ENCODE measurements at regions not wholly inside any gene's neighbourhood (a gene's known extent, or its start where the extent isn't known, plus 50 kb on each side); places are given as distances from the start of the nearest gene placed in this dataset.
A peak's percentile ranks its signal among the peaks of the same experiment; 100 is the strongest.

DNA sequence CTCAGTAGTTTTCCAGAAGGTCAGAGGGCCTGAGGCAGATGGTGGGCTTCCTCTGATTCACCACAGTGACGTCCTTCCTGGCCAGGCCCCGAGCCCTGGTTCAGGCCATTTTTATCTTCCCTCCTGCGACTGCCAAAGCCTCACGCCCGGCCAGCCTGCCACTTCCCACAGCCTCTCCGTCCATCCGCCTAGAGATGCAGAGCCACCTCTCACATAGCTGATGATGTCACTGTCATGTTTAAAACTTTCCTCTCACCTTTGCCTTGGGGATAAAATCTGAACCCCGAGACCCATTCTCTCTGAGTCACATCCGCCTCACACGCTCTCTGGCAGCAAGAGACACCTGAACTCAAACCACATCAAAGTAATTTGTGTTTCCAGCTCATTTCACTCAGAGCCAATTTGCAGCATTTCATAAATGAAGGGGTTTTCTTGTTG, 175.3 kb downstream of the QDPR start:
- peak; percentile 71 for DNase-seq (ENCODE audit: low read depth)

DNA sequence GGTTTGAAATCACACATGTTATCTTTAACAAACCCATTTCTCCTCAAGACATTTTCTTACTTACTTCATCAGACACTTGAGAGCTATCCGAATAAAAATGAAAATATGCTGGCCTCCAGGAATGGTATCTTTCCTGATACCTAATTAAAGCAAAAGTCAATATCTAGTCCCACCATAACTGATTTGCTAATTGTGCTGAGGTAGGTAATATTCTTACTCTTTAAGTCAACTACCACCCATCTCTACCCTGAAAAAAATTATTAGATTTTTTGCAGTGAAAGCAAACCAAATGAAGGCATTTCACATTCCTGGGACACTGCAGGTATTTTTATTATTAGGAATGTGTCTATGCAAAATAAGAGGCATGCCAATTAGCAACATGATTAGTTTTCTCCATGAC, 175.8 kb downstream of the QDPR start:
- DNase-seq (ENCODE audit: low read depth): no peak

DNA sequence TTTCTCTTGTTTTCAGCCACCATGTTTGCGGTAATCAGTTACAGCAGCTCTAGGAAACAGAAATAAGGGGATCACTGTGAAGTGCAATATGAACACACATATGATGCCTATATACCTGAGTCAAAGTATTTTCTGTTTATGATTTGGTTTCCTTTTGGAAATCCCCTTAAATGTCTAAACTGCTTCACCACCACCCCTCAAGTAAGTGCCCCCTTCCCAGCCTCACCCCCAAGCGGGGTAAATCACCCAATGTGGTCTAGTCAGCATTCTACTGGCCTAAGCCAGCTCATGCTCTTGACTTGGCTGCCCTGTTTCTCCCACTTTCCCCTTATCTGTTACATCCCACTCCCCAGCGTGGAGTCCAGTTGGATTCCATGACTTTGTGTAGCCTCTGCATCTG, 176.5 kb downstream of the QDPR start:
- DNase-seq (ENCODE audit: low read depth): no peak

DNA sequence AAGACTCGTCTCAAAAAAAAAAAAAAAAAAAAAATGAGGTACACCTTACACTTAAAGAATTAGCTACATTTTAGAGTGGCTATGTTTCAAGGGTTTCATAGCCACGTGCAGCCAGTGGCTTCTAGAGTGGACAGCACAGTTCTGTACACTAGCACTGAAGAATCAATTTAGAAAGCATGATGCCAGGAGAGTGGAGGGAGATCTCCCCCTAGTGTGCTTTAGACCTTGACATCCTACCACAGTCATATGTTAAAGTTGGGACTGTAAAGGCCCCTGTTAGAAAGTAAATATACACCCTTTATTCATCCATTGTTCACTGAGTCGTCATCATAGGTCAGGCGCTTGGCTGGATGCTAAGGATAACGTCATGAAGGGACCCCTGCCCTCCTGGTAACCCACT, 179.4 kb downstream of the QDPR start:
- DNase-seq (ENCODE audit: low read depth): no peak

DNA sequence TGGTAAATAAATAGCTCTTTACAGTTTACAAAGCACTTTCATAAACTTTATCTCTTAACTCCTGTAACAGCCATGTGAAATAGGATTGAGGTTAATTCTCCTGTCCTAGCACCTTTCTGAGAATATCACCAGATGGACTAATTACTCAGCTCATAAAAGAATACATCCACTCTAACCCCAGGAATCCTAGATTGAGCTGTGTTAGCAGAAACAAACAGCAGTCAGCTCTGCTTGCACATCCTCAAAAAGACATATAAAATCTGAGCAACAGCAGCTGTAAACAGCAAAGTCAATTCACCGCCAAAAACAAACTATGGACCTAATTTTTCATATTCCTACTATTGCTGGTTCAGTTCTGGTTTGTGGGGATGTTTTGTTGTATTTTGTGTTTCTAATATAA, 182.8 kb downstream of the QDPR start:
- no peak for DNase-seq (ENCODE audit: low read depth)

DNA sequence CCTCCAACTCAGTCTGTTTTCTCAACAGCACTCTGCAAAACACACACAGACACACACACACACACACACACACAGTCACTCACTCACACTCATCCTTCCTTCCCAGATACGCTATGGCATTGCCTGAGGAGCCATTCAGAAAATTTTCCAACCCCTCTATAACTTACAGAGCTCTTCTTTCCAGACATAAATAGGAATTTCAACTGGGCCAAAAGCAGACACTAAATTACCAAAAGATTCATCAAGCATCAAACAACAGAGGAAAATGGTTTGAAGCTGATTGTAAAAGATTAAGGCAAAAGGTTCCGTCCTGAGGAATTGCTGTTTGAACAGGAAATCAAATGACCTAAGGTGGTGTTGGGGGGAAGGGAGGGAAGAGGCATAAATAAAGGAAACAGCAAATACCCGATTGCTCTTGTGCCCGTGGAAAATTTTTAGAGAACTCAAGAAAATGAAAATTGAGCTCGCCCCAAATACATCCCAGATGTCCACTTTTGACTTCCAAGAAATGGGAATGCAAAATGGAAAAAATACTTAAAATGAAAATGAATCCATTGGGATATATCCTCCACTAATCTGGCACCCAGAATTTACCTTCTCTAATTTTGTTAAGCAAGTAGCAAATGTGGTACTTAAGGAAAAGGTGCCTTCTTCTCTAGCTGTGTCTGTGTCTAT, 183.6 kb downstream of the QDPR start:
- DNase-seq (ENCODE audit: low read depth): no peak

DNA sequence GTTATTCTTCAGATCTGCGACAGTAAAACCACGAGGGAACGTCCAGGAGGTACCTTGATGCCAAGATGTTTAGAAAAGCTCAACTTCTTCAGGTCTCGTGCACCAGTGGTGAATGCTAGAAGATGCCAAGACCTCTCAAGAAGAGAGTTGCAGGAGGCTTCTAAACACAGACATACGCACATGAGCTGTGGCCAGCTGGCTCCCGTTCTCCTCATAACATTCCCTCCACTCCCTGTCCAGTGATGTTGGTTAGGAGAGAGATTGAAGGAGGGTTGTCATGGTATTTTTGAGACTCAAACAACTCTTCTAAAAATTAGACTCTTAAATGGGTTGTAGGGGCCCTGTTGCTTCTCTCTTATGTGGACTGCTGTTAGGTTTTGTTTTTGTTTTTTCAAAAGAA, 184.3 kb downstream of the QDPR start:
- no peak for DNase-seq (ENCODE audit: low read depth)

DNA sequence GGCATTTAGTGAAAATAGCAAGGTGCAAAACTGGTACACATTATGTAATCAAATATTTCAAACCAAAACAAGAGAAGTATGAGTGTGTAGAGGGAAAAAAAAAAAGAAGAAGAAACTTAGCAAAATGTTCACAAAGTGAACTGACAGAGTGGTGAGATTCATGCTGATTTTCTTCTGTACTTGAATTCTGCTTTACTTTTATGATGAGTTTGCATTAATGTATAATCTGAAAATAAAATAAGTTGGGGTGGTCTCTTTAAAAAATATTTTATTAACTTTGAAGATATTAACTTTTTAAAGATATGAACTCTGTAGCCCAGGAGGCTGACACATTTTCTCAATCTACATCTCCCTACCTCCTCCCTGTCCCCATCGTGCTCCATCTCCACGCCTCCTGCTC, 185.1 kb downstream of the QDPR start:
- DNase-seq (ENCODE audit: low read depth): no peak

DNA sequence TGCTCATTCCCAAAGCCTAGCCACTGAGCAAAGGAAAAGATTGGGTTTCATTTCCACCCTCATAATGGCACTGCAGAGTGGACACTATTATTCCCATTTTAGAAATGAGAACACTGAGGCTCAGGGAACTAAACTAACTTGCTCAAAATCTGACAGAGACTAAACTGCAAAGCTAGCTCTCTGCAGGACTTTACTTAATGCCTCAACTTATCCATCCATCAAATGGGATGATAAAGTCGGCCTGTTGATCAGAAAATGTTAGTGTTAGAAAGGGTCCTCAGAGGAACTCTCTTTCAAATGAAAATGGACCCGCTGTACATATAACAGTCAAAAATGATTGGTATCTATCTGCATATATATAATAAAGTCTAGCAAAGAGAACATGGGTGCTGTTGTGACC, 186.8 kb downstream of the QDPR start:
- no peak for DNase-seq (ENCODE audit: low read depth)

DNA sequence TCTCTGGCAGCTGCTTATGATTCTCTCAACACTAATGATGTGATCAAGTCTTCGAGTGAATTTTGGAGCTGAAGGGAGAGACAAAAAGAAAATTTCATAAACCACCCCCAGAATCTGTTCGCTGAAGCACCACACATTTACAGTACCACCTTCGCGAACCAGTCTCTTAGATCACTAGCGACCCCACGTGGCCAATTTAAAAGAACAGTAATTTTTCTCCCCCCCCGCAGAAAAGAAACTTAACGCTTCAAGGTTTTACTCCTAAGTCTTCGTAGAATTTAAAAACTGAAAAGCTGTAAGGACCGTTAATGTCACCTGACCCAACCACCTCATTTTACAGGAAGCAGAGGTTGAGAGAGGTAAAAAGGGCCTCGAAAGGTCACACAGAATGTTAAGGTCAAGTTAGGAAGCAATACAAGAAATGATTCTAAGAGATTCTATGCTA, 187.5 kb downstream of the QDPR start:
- peak; percentile 29 for DNase-seq (ENCODE audit: low read depth)

DNA sequence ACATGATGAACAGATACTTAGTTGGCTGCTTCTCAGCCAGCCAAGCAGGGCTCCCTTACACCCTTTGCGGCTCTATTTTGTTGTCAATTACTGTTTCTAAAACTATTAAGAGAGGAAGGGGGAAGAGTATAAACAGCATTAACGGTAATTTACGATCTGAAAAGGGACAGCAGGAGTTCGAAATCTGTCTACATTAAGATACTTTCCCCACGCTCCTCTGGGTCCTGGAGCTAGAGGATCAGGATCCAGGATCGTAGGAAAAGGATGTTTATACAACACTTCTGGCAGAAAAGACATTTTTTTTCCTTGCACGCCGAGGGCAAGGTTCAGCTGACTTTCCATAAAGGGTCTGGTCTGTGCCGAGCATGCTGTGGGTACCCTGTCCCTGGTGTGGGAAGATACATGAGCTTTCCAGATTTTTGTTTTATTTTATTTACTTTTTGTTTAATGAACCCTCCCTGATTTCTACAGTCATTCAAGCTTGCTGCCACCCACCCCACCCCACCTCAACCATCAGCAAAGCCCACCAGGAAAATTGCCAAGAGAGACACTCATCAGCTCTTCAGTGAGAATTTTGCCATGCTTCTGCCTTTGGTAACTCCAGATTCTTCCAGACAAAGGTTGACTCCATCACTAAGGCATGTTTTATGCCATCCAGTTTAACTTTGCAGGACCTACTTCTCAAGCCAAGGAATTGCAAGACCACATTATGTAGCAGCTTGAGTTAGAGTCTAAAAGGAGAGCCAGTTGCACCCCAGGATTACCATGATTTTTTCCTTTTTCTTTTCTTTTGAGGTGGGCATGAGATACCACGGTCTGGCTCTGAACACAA, 188.1 kb downstream of the QDPR start:
- DNase-seq (ENCODE audit: low read depth): no peak

DNA sequence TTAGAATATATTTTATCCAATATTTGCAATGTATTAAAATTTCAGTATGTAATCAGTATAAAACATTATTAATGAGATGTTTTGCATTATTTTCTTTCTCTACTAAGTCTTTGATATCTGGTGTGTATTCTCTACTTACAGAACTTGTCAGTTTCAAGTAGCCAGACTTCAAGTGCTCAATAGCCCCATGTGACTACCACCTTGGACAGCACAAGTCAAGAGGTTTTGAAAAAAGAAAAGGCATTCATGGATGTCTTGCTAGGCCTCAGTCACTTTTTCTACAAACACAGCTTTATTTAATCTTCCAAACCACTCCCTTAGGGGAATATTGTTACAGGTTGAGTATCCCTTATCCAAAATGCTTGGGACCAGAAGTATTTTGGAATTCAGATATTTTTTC, 189.4 kb downstream of the QDPR start:
- DNase-seq (ENCODE audit: low read depth): no peak

DNA sequence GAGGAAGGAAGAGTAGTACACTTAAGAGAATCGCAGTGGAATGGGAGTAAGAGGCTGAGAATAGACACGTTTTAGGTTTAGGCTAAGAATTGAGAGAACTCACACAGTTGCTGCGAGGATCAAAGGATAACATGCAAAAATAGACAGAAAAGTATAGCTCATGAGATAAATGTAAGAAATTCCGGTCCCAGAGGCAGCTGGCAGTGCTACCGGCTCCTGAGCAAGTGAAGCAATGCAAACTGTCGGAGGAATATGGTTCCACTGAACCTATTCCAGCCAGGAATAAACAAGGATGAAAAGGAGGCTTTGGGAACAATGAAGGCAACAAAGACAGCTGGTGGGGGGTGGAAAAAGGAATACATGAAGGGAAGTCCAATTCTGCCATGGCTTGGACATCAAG, 191.8 kb downstream of the QDPR start:
- no peak for DNase-seq (ENCODE audit: low read depth)

DNA sequence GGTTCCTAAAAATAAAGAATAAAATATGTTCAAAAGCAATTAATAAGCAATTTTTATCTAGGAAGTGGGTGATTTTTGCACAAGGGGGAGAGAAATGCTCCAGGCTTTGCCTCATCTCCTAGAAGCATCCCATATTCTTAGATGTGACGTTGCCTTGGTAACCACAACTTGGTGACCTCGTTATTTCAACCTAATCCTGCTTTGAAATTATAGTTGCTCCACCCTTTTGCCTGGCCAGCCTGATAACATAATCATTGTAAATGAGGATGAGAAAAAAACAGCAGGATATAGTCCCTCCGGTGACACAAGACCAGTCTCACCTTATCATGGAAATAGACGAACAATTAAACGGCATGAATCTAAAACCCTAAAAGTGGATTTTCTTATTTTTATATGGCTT, 194.4 kb downstream of the QDPR start:
- DNase-seq (ENCODE audit: low read depth): no peak

DNA sequence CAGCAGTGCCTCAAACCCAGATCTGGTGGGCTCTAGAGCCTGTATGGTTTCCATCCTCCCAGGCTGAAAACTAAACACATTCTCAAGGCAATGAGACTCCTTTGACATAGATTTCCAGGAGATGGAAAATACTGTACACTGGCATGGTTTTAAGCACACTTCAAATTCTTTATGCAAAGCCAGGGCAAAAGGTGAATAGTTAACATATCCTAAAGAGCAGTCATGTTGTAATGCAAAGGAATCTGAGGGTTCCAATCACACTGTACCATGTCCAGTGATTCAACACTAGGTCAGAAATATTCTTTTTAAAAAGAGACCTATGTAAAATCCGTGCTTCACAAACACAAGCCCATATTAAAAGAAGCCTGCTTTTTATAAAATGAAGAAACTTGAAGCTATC, 195.3 kb downstream of the QDPR start:
- no peak for DNase-seq (ENCODE audit: low read depth)

DNA sequence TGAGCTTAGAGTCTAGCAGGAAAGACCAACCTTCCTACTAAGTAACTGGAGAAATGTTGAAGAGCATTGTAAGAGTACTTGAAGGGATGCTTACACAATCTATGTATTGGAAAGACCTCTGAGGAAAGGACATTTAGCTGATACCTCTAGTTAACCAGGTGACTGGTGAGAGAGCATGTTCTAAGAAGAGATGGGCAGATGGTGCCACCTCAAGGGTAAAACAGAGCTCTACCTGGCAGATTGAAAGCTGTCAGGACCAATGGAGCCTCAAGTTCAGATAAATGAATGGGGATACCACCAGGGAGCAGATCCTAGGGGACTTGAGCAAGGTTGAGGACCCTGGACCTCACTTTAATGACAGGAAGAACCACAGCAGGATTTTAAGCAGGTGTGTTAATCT, 196.4 kb downstream of the QDPR start:
- no peak for DNase-seq (ENCODE audit: low read depth)

DNA sequence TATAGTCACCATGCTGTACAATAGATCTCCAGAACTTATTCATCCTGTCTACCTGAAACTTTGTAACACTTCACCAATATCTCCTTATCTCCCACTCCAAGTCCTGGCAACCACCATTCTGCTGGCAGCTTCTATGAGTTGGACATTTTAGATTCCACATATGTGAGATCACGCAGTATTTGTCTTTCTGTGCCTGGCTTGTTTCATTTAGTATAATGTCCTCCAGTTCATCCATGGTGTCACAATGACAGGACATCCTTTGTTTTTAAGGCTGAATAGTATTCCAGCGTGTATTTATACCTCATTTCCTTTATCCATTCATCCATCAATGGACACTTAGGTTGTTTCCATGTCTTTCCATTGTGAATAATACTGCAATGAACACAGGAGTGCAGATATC, 198.7 kb downstream of the QDPR start:
- DNase-seq (ENCODE audit: low read depth): no peak

DNA sequence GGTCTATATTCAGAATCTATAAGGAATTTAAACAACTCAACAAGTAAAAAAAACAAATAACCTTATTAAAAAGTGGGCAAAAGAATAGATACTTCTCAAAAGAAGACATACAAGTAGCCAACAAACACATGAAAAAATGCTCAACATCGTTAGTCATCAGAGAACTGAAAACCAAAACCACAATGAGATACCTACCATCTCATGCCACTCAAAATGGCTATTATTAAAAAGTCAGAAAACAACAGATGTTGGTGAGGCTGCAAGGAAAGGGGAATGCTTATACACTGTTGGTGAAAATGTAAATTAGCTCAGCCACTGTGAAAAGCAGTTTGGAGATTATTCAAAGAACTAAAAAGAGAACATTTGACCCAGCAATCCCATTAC, 201.6 kb downstream of the QDPR start:
- no peak for DNase-seq (ENCODE audit: low read depth)

DNA sequence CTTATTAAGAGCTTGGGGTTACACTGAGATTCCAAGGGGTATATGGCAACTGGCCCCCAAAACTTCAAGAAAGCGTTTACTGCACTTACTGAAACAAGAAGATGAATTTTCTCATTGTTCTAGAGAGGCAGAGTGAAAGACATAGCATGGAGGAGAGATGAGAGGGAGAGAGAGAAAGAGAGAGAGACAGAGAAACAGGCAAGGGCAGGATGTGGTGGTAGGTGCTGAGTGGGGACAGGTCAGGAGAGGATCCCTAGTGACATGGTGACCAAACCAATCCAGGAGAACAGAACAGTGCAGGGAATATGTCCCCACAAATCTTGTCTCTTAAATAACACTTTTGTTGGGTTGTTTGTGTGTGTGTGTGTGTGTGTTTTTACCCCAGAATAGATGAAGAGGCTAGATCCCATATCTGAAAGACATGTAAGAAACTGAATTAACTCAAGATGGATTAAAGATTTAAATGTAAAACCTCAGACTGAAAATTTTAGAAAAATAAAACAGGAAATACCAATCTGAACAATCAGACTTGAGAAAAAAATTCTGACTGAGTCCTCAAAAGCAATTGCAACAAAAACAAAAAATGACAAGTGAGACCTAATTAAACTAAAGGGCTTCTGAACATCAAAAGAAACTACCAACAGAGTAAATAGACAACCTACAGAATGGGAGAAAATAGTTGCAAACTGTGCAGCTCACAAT, 202.2 kb downstream of the QDPR start:
- DNase-seq (ENCODE audit: low read depth): no peak

DNA sequence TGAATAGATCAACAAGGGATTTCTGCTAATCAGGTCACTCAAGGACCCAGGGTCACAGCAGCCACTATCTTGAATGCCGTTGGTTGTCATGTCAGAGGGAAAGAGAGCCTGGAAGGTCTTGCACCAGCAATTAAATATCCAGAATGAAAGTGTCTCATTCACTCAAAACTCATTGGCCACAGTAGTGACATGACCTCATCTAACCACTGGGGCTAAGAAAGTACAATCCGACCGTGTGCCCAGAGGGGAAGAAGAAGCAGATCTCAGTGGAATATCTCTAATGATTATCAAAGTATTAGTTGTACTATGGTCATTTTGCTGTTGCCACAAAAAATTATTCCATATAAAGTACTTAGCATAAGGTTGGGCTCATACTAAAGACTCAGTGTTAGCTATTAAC, 210.0 kb downstream of the QDPR start:
- no peak for DNase-seq (ENCODE audit: low read depth)

DNA sequence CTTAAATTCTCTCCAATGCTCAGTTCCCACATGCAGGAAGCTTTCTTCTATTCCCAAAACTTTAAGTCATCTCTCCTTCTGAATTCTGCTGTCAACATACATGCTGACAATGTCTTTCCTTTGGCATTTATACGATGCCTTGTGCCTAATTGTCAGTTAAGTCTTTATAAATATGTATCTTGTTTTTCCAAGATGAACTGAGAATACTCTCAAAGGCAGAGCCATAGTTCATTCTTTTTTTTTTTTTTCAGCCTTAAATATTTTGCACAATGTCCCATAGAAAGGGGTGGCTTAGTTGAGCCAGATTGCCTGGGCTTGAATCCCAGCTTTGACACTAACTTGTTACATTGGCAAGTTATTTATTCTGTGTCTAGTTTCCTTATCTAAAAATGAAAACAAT, 210.6 kb downstream of the QDPR start:
- DNase-seq (ENCODE audit: low read depth): no peak

DNA sequence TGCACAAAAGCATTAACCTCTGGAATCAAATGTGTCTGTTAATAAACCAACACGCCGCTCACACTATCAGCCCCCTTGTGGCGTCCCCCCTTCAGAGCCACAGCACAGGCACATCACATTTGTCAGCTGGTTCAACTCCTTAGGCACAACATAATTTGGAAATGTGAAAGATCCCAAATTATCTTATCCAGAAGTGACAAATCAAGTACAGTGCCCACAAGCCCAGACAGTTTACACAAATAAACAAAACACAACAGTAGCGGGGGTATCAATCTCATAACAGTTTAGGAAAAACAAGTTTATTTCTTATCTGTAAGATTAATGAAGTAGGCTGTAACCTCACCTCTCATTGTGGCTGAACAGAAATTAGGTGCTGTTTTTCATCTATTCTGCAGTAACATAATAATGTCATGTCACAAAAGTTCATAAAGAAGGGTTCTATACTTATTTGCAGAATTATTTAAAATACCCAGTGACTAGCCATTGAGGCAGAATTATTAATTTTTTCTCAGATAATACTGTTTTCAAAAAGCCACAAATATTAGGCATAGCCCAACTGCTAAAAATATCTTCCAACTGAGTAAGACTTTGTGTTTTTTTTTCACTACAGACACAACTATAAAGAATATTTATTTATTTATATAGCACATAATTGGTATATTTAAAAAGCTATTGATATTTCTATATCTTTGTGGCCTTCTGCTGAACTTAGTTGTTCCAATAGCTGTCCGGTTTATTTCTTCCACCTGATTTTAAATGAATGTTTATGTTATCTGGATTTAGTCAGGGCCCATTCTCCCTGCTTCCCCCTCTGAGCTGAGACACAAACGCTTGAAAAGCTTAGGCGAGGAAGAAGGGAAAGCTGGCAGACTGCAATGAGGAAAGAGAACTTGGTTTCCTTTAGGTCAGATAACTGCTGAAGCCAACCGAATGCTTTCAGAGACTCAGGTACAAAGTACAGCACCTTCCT, 214.7 kb downstream of the QDPR start:
- DNase-seq (ENCODE audit: low read depth): no peak
